Cardiac muscle cell (in vitro differentiated cells and primary cell): ENCODE measurements at regions not wholly inside any gene's neighbourhood (a gene's known extent, or its start where the extent isn't known, plus 50 kb on each side); places are given as distances from the start of the nearest gene placed in this dataset.
"Not testable (repeated sequence)": the region's sequence is repeated elsewhere in the genome, so short reads cannot be mapped to it uniquely, and the experiment has no call there.

Experiments
- DNase-seq, 2 donors: peaks; one replicate each; pipeline versions ENCODE4 v3.0.0 to v3.0.0-alpha.2; 2010 to 2017; ENCODE audit warnings: low read depth in 1 of 2, low spot score in 1 of 2
- H3K27ac ChIP-seq: fragments of 200-600 bp; sonication (generic); 2 replicates; pipeline ENCODE4 v1.5.1; 2016
- H3K27me3 ChIP-seq: fragments of 200-600 bp; sonication (generic); 2 replicates; pipeline ENCODE4 v1.6.0; 2016; ENCODE audit warnings: control low read depth
- H3K36me3 ChIP-seq: fragments of 200-600 bp; sonication (generic); 2 replicates; pipeline ENCODE4 v1.5.1; 2016; ENCODE audit warnings: control low read depth
- H3K4me1 ChIP-seq: fragments of 200-600 bp; sonication (generic); 2 replicates; pipeline ENCODE4 v1.8.1; 2017; ENCODE audit warnings: low read depth, mild to moderate bottlenecking, mixed run types
- H3K4me3 ChIP-seq: fragments of 200-600 bp; sonication (generic); 2 replicates; pipeline ENCODE4 v1.5.1; 2016; ENCODE audit warnings: mild to moderate bottlenecking
- H3K9me3 ChIP-seq: fragments of 200-600 bp; sonication (generic); 2 replicates; pipeline ENCODE4 v1.5.1; 2017; ENCODE audit warnings: low read depth, mild to moderate bottlenecking, control low read depth
- TF ChIP-seq, protein P1 (sequence below): IDR thresholded peaks from 2 replicates; pipeline ENCODE4 v1.5.1; 2012; ENCODE audit warnings: low read depth, mild to moderate bottlenecking, low read length

DNA sequence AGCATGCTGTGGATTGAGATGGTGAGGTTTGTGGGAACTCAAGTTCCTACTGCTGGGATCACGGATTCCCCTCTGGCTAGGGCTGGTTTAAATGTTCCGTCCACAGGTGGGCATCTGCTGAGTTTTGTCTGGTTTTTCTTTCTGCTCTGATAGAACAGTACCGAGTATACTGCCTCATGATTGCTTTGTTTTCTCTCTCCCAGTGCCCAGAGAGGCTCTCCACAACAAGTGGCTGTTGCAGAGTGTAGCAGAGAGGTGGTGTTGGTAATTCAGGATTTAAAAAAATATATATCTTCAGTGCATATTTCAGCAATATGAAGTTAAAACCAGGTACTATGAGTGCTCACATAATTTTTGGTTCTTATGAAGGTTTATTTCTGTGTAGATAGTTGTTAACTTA, 213.7 kb downstream of the TEX13C start:
- Histone ChIP-seq H3K9me3 (no peaks in the 10 kb centered on the region), H3K27ac (no peak overlapping the region), H3K27me3 (no peaks in the 10 kb centered on the region), H3K4me3 (no peak overlapping the region), H3K4me1 (no peaks in the 10 kb centered on the region), H3K36me3 (no peaks in the 10 kb centered on the region)
- TF ChIP-seq, protein P1, sequence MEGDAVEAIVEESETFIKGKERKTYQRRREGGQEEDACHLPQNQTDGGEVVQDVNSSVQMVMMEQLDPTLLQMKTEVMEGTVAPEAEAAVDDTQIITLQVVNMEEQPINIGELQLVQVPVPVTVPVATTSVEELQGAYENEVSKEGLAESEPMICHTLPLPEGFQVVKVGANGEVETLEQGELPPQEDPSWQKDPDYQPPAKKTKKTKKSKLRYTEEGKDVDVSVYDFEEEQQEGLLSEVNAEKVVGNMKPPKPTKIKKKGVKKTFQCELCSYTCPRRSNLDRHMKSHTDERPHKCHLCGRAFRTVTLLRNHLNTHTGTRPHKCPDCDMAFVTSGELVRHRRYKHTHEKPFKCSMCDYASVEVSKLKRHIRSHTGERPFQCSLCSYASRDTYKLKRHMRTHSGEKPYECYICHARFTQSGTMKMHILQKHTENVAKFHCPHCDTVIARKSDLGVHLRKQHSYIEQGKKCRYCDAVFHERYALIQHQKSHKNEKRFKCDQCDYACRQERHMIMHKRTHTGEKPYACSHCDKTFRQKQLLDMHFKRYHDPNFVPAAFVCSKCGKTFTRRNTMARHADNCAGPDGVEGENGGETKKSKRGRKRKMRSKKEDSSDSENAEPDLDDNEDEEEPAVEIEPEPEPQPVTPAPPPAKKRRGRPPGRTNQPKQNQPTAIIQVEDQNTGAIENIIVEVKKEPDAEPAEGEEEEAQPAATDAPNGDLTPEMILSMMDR = no peak
- no peak for DNase-seq

DNA sequence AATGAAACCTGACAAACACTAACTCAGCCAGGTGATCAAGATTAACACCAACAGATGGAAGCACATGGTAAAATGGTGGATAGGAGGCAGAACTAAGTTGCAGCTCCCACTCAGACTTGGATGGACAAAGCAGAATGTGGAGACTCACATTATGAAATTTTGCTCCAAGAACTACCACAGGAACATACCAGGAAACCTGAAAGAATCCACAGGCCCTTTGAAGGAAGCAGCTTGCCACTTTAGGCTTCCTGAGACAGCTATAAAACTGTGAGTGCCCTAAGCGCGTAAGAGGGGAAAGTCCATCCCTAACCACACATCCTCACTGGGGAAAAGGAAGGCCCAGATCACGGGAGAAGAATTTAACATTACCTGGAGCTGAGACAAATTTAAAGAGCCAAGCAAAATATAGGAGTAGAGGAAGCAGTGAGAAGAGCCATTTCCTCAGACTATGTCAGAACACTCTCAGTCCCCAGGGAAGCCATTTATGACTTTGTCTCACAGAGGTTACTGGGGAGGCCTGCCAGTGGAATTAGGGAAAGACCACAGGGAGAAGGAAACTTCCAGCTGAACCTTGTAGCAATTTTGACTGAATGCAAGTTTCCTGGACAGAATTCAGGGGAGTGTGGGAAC, 224.5 kb downstream of the TEX13C start:
- TF ChIP-seq, protein P1 = no peak
- no peak overlapping the region for H3K4me3 ChIP-seq
- H3K4me1 ChIP-seq = no peaks in the 10 kb centered on the region
- DNase-seq = no peak
- H3K27me3 ChIP-seq = no peaks in the 10 kb centered on the region
- H3K27ac ChIP-seq = no peak overlapping the region
- no peaks in the 10 kb centered on the region for H3K9me3 ChIP-seq
- no peaks in the 10 kb centered on the region for H3K36me3 ChIP-seq

DNA sequence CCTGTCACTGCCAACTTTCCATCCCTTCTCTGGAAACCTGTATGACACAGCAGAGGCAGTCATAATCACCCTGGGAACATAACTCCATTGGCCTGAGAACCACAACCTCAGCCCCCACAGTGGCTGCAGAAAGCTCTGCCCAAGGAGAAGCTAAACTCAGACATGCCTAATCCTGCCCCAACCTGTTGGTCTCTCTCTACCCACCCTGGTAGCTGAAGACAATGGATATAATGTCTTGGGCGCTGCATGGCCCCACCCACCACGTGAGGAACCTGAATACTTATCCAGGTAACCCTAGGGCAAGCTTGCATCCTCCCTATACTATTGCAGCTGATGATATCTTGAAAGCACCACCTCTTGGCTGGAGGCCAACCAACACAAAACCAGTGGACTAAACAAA, 225.2 kb downstream of the TEX13C start:
- DNase-seq = no peak
- H3K4me3 ChIP-seq = no peak overlapping the region
- no peaks in the 10 kb centered on the region for H3K36me3 ChIP-seq
- TF ChIP-seq, protein P1 = no peak
- H3K27me3 ChIP-seq = no peaks in the 10 kb centered on the region
- H3K27ac ChIP-seq = no peak overlapping the region
- H3K4me1 ChIP-seq = no peaks in the 10 kb centered on the region
- no peaks in the 10 kb centered on the region for H3K9me3 ChIP-seq

DNA sequence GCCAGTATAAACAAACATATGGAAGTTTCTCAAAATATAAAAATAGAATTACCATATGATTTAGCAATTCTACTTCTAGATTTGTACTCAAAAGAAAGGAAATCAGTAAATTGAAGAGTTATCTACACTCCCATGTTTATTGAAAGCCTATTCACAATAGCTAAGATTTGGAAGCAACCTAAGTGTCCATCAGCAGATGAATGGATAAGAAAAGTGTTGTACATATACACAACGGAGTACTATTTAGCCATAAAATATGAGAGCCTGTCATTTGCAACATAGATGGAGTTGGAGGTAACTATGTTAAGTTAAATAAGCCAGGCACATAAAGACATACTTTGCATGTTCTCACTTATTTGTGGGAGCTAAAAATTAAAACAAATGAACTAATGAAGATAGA, 257.8 kb downstream of the TEX13C start:
- H3K4me3 ChIP-seq = no peak overlapping the region

DNA sequence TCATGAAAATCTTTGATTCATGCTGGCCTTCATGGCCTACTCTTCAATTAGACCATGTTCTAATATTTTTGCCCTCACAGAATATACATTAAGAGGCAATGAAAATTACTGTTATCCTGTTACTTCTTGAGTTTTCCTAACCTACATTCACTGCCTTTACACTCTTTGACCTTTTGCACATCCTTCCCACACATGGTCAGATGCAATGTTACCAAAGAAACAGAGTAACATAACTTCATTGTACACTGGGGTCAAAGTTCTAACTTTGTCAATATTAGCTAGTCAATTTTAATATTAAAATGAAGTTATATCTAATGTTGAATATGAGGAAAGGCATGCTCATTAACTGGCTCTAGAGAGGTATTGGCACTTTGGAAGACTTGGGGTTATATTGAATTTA, 284.8 kb downstream of the TEX13C start:
- H3K36me3 ChIP-seq = no peaks in the 10 kb centered on the region
- DNase-seq = no peak
- TF ChIP-seq, protein P1 = no peak
- H3K4me3 ChIP-seq = no peak overlapping the region
- no peaks in the 10 kb centered on the region for H3K9me3 ChIP-seq
- no peaks in the 10 kb centered on the region for H3K4me1 ChIP-seq
- H3K27ac ChIP-seq = no peak overlapping the region
- no peaks in the 10 kb centered on the region for H3K27me3 ChIP-seq

More for the DNA sequence above, 257.8 kb downstream of the TEX13C start:
- Histone ChIP-seq H3K36me3 (no peaks in the 10 kb centered on the region), H3K4me1 (no peaks in the 10 kb centered on the region), H3K9me3 (no peaks in the 10 kb centered on the region), H3K27me3 (no peaks in the 10 kb centered on the region), H3K27ac (no peak overlapping the region)
- TF ChIP-seq, protein P1 = no peak
- no peak for DNase-seq

DNA sequence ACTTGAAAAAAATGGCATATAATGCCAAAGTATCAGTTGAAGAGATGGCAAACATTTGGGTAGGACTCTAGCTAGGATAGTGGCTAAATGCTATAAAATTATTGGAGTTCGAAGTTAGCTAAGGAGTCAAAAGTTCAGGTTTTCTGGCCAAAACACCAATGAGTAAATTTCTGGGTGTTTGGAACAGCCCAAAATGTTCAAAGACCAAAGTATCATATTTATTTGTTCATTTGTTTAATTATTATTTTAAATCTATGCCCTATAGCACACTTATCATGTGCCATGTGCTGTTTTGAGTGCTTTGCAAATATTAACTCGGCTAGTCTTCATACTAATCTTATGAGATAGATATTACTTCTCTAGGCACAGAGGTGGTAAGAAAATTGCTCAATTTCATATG, 285.5 kb downstream of the TEX13C start:
- H3K9me3 ChIP-seq = no peaks in the 10 kb centered on the region
- TF ChIP-seq, protein P1 = no peak
- no peaks in the 10 kb centered on the region for H3K4me1 ChIP-seq
- no peaks in the 10 kb centered on the region for H3K27me3 ChIP-seq
- no peaks in the 10 kb centered on the region for H3K36me3 ChIP-seq
- no peak overlapping the region for H3K27ac ChIP-seq
- DNase-seq = no peak
- no peak overlapping the region for H3K4me3 ChIP-seq

DNA sequence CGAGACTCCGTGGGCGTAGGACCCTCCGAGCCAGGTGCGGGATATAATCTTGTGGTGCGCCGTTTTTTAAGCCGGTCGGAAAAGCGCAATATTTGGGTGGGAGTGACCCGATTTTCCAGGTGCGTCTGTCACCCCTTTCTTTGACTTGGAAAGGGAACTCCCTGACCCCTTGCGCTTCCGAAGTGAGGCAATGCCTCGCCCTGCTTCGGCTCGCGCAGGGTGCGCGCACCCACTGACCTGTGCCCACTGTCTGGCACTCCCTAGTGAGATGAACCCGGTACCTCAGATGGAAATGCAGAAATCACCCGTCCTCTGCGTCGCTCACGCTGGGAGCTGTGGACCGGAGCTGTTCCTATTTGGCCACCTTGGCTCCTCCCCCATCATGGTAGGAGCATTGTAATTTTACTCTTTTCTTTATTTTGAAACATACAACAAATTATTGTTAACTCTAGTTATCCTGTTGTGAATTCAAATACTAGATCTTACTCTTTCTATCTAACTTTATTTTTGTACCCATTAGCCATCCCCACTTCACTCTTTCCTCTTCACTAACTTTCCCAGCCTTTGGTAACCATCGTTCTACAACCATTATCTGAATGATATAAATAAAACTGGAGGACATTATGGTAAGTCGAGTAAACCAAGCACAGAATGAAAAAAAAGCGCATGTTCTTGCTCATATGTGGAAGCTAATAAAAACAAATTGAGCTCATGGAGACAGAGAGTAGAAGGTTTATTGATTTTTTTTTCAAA, 295.1 kb downstream of the TEX13C start:
- not testable (repeated sequence) for H3K4me3 ChIP-seq, H3K27me3 ChIP-seq, H3K27ac ChIP-seq, H3K4me1 ChIP-seq, H3K36me3 ChIP-seq, DNase-seq, H3K9me3 ChIP-seq
